ENCODE measurements at regions not wholly inside any gene's neighbourhood (a gene's known extent, or its start where the extent isn't known, plus 50 kb on each side); places are given as distances from the start of the nearest gene placed in this dataset.

- TF ChIP-seq ZNF462 (CRISPR knock-in tag; IDR thresholded peaks at IDR 0.05) = no peak
- TF ChIP-seq REST (IDR thresholded peaks at IDR 0.05; ENCODE audit: unreplicated experiment) = no peak
- TF ChIP-seq ZNF331 (CRISPR knock-in tag; IDR thresholded peaks at IDR 0.05; ENCODE audit: low read depth) = no peak
Observed at GRCh38 chr9:90961375-90961774, 159.8 kb downstream of the SYK start (continued).

- peak; percentile 35 for DNase-seq (ENCODE audit: low spot score)
- Histone ChIP-seq H3K4me1 (ENCODE audit: insufficient read depth) (peaks cover 25% of the 10 kb centered on the region), H3K27ac (ENCODE audit: low read depth) (no peak overlapping the region), H3K9me2 (ENCODE audit: insufficient read depth) (0 out of 2 replicates have a peak, but pooled peaks cover 6% of the 10 kb centered on the region), H3K27me3 (ENCODE audit: insufficient read depth) (no peaks in the 10 kb centered on the region), H3K79me2 (replicated peaks; ENCODE audit: insufficient read depth) (no peaks in the 10 kb centered on the region), H3K4me3 (no peak overlapping the region), H2AFZ (peak overlapping the region; percentile 74), H3K36me3 (ENCODE audit: insufficient read depth) (no peaks in the 10 kb centered on the region), H3F3A (replicated peaks; ENCODE audit: low read depth) (no peaks in the 10 kb centered on the region), H4K20me1 (replicated peaks; ENCODE audit: insufficient read depth) (no peaks in the 10 kb centered on the region), H3K4me2 (no peak overlapping the region)
- Mint-ChIP-seq H3K4me3 (no peak overlapping the region), H3K36me3 (ENCODE audit: low read depth) (no peaks in the 10 kb centered on the region; the same call in 2 of the 3 replicates), H3K9me3 (no peaks in the 10 kb centered on the region; the same call in 2 of the 3 replicates), H3K4me1 (peaks cover 40% of the 10 kb centered on the region), H3K27ac (no peak overlapping the region; the same call in 1 of the 2 replicates), H3K27me3 (ENCODE audit: insufficient read depth, low read depth, poor library complexity) (peaks cover 8% of the 10 kb centered on the region)
- ATAC-seq = peak; percentile 84
- TF ChIP-seq EZH2phosphoT487 (IDR thresholded peaks at IDR 0.05; ENCODE audit: unreplicated experiment) (no peak), CTCF (conservative IDR thresholded peaks at IDR 0.05; ENCODE audit: low read depth in 2 of 2) (peak; percentile 19 to 20; a peak in 1 of 4 replicates)
Observed at GRCh38 chr9:90964101-90965020, 162.7 kb downstream of the SYK start.
